ENCODE measurements at regions not wholly inside any gene's neighbourhood (a gene's known extent, or its start where the extent isn't known, plus 50 kb on each side); places are given as distances from the start of the nearest gene placed in this dataset.

DNA sequence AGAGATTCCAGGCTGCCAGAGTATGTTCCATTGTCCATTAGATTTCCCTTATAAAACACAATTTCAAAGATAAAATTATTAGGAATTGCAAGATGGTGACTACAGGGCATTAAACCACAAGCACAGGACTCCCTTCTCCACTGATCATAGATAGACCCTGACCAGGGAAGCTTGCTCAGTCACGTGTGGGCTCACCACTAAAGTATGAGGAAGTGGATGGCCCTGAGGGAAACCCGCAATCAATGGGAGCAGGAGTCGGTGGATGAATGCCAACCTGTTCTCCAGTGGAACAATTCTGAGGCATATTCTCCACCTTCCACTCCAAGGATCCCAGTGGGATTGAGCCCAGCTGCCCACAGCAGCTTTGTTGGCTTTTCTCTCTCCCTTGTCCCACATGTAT is 515.7 kb downstream of the BCOR start:
- TF ChIP-seq EZH2phosphoT487 (conservative IDR thresholded peaks at IDR 0.05; ENCODE audit: low read length) (no peak), CTCF (IDR thresholded peaks at IDR 0.05; ENCODE audit: insufficient read depth, low read length, poor library complexity, severe bottlenecking) (no peak)
